Nephron progenitor cell (in vitro differentiated cells): ENCODE measurements at regions not wholly inside any gene's neighbourhood (a gene's known extent, or its start where the extent isn't known, plus 50 kb on each side); places are given as distances from the start of the nearest gene placed in this dataset.

ENCODE experiments used
- DNase-seq: peaks from one replicate; pipeline ENCODE4 v3.0.0; 2021
- H3K27ac Mint-ChIP-seq: 2 replicates; pipeline ENCODE4 v1.8.0; 2021; ENCODE audit warnings: mild to moderate bottlenecking, moderate library complexity, mixed read lengths
- H3K27me3 Mint-ChIP-seq: 2 replicates; pipeline ENCODE4 v1.8.0; 2021; ENCODE audit warnings: mild to moderate bottlenecking, low read depth, mixed read lengths; ENCODE audit not compliant: poor library complexity
- H3K36me3 Mint-ChIP-seq: 2 replicates; pipeline ENCODE4 v1.8.0; 2021; ENCODE audit warnings: low read depth, mixed read lengths
- H3K4me1 Mint-ChIP-seq: 2 replicates; pipeline ENCODE4 v1.8.0; 2021; ENCODE audit warnings: mixed read lengths
- H3K4me3 Mint-ChIP-seq: 2 replicates; pipeline ENCODE4 v1.8.0; 2021; ENCODE audit warnings: mild to moderate bottlenecking, moderate library complexity, mixed read lengths
- H3K9me3 Mint-ChIP-seq: 2 replicates; pipeline ENCODE4 v1.8.0; 2021; ENCODE audit warnings: mild to moderate bottlenecking, moderate library complexity, mixed read lengths
- CTCF ChIP-seq: fragments of 200-600 bp; sonication (generic); IDR thresholded peaks from 2 replicates; pipeline ENCODE4 v1.5.0; 2021; ENCODE audit warnings: antibody characterized with exemption

- peaks cover 12% of the 10 kb centered on the region for H3K4me1 Mint-ChIP-seq
- no peaks in the 10 kb centered on the region for H3K36me3 Mint-ChIP-seq
- H3K9me3 Mint-ChIP-seq, result peaks cover 36% of the 10 kb centered on the region
- no peak overlapping the region for H3K27ac Mint-ChIP-seq
- peaks cover 10% of the 10 kb centered on the region for H3K27me3 Mint-ChIP-seq
- no peak for TF ChIP-seq CTCF
- H3K4me3 Mint-ChIP-seq, result no peak overlapping the region
- DNase-seq, result no peak
Observed at GRCh38 chr2:239853121-239853520, 172.0 kb downstream of the NDUFA10 start.

GRCh38 chr2:239852272-239852671, 172.9 kb downstream of the NDUFA10 start:
- no peak overlapping the region for H3K4me3 Mint-ChIP-seq

GRCh38 chr2:239846789-239847676, 178.1 kb downstream of the NDUFA10 start:
- H3K4me1 Mint-ChIP-seq, result no peaks in the 10 kb centered on the region

More at GRCh38 chr2:239852272-239852671, 172.9 kb downstream of the NDUFA10 start:
- Mint-ChIP-seq H3K27ac (no peak overlapping the region), H3K4me1 (peaks cover 10% of the 10 kb centered on the region), H3K9me3 (peaks cover 35% of the 10 kb centered on the region), H3K36me3 (no peaks in the 10 kb centered on the region), H3K27me3 (peaks cover 10% of the 10 kb centered on the region)
- DNase-seq, result no peak
- no peak for TF ChIP-seq CTCF

GRCh38 chr2:239845968-239846367, 179.2 kb downstream of the NDUFA10 start:
- no peaks in the 10 kb centered on the region for H3K36me3 Mint-ChIP-seq
- H3K27me3 Mint-ChIP-seq, result peaks cover 8% of the 10 kb centered on the region
- DNase-seq, result no peak
- peaks cover 67% of the 10 kb centered on the region for H3K9me3 Mint-ChIP-seq
- no peaks in the 10 kb centered on the region for H3K4me1 Mint-ChIP-seq
- H3K4me3 Mint-ChIP-seq, result no peak overlapping the region
- no peak overlapping the region for H3K27ac Mint-ChIP-seq
- TF ChIP-seq CTCF, result no peak

More at GRCh38 chr2:239846789-239847676, 178.1 kb downstream of the NDUFA10 start:
- no peak for TF ChIP-seq CTCF
- Mint-ChIP-seq H3K27ac (no peak overlapping the region), H3K9me3 (peaks cover 71% of the 10 kb centered on the region), H3K27me3 (peaks cover 8% of the 10 kb centered on the region), H3K4me3 (no peak overlapping the region), H3K36me3 (no peaks in the 10 kb centered on the region)
- DNase-seq, result no peak

GRCh38 chr2:239839306-239839705, 185.8 kb downstream of the NDUFA10 start:
- Mint-ChIP-seq H3K9me3 (peaks cover 22% of the 10 kb centered on the region), H3K4me1 (no peaks in the 10 kb centered on the region), H3K4me3 (no peak overlapping the region), H3K36me3 (no peaks in the 10 kb centered on the region), H3K27me3 (peaks cover 15% of the 10 kb centered on the region), H3K27ac (no peak overlapping the region)
- TF ChIP-seq CTCF, result no peak
- no peak for DNase-seq
